ENCODE measurements at regions not wholly inside any gene's neighbourhood (a gene's known extent, or its start where the extent isn't known, plus 50 kb on each side); places are given as distances from the start of the nearest gene placed in this dataset.

DNA sequence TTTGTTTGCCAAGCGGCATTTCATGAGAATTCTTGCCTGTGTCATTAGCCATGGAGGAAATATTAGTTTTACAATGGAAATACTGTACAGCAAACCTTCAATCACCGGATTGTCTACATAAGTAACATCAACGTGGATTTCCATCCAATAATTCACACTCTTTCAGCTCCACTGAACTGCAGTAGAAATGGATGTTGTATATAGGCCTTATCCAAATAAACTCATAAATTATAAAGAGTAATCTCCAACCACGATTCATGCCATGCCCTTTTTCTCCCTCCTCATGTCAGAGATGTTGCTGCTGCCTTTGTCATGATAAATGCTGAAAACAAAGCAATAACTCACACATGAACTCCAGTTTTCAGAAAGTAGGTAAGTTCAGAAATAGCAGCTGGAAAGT lies 54.9 kb upstream of the EYS start:
- TF ChIP-seq MAFK (IDR thresholded peaks at IDR 0.05; ENCODE audit: partially characterized antibody) (no peak), JUNB (IDR thresholded peaks at IDR 0.05) (no peak), BHLHE40 (IDR thresholded peaks at IDR 0.05; ENCODE audit: low read depth, low read length) (no peak), NR3C1 (IDR thresholded peaks at IDR 0.05) (no peak), ESRRA (IDR thresholded peaks at IDR 0.05; ENCODE audit: borderline replicate concordance, low read length) (no peak), CHD2 (IDR thresholded peaks at IDR 0.05; ENCODE audit: low read length, partially characterized antibody) (no peak)
- TF ChIP-seq, protein P1, sequence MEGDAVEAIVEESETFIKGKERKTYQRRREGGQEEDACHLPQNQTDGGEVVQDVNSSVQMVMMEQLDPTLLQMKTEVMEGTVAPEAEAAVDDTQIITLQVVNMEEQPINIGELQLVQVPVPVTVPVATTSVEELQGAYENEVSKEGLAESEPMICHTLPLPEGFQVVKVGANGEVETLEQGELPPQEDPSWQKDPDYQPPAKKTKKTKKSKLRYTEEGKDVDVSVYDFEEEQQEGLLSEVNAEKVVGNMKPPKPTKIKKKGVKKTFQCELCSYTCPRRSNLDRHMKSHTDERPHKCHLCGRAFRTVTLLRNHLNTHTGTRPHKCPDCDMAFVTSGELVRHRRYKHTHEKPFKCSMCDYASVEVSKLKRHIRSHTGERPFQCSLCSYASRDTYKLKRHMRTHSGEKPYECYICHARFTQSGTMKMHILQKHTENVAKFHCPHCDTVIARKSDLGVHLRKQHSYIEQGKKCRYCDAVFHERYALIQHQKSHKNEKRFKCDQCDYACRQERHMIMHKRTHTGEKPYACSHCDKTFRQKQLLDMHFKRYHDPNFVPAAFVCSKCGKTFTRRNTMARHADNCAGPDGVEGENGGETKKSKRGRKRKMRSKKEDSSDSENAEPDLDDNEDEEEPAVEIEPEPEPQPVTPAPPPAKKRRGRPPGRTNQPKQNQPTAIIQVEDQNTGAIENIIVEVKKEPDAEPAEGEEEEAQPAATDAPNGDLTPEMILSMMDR (IDR thresholded peaks at IDR 0.05) = no peak
- TF ChIP-seq, protein P2, sequence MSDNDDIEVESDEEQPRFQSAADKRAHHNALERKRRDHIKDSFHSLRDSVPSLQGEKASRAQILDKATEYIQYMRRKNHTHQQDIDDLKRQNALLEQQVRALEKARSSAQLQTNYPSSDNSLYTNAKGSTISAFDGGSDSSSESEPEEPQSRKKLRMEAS (IDR thresholded peaks at IDR 0.05) = no peak
- TF ChIP-seq, protein P3, sequence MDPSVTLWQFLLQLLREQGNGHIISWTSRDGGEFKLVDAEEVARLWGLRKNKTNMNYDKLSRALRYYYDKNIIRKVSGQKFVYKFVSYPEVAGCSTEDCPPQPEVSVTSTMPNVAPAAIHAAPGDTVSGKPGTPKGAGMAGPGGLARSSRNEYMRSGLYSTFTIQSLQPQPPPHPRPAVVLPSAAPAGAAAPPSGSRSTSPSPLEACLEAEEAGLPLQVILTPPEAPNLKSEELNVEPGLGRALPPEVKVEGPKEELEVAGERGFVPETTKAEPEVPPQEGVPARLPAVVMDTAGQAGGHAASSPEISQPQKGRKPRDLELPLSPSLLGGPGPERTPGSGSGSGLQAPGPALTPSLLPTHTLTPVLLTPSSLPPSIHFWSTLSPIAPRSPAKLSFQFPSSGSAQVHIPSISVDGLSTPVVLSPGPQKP (IDR thresholded peaks at IDR 0.05; ENCODE audit: low read depth, low read length) = no peak

Data from A549 (cell line).